Fibroblast of lung (primary cell): ENCODE measurements at regions not wholly inside any gene's neighbourhood (a gene's known extent, or its start where the extent isn't known, plus 50 kb on each side); places are given as distances from the start of the nearest gene placed in this dataset.
A peak's percentile ranks its signal among the peaks of the same experiment; 100 is the strongest.

Experiments
- DNase-seq, 2 donors: peaks; one replicate each; pipeline versions ENCODE4 v3.0.0 to v3.0.0-alpha.2; 2010; ENCODE audit warnings: low read depth in 2 of 2
- H2AFZ ChIP-seq: 2 replicates; pipeline ENCODE4 v1.5.1; 2012; ENCODE audit warnings: low read length, control low read depth, inconsistent platforms
- H3K27ac ChIP-seq: 2 replicates; pipeline ENCODE4 v1.5.1; 2011; ENCODE audit warnings: low read length, control low read depth; ENCODE audit not compliant: insufficient read depth
- H3K27me3 ChIP-seq: 2 replicates; pipeline ENCODE4 v1.5.1; 2011; ENCODE audit warnings: mild to moderate bottlenecking, low read length; ENCODE audit not compliant: control insufficient read depth, insufficient read depth
- H3K36me3 ChIP-seq: 2 replicates; pipeline ENCODE4 v1.5.1; 2011; ENCODE audit warnings: low read length; ENCODE audit not compliant: control insufficient read depth, insufficient read depth
- H3K4me1 ChIP-seq: 2 replicates; pipeline ENCODE4 v1.5.1; 2011; ENCODE audit warnings: low read length; ENCODE audit not compliant: control insufficient read depth, insufficient read depth; ENCODE audit errors: extremely low read depth
- H3K4me2 ChIP-seq: 2 replicates; pipeline ENCODE4 v1.5.1; 2011; ENCODE audit warnings: low read length, control low read depth; ENCODE audit not compliant: insufficient read depth; ENCODE audit errors: extremely low read depth
- H3K4me3 ChIP-seq, 4 experiments: fragments of 200-600 bp in 1 of 4; sonication (generic) in 1 of 4; replicated peaks in 1 of 4; 2 replicates each; pipeline ENCODE4 v1.5.1; 2011 to 2016; ENCODE audit warnings: low read length in 4 of 4, low read depth in 3 of 4, mild to moderate bottlenecking in 3 of 4, control low read depth in 2 of 4, inconsistent platforms in 1 of 4, mixed read lengths in 1 of 4; ENCODE audit not compliant: insufficient read depth in 1 of 4; ENCODE audit errors: control extremely low read depth in 1 of 4
- H3K79me2 ChIP-seq: 2 replicates; pipeline ENCODE4 v1.5.1; 2012; ENCODE audit warnings: mild to moderate bottlenecking, low read length, inconsistent platforms; ENCODE audit not compliant: control insufficient read depth, insufficient read depth
- H3K9ac ChIP-seq: 2 replicates; pipeline ENCODE4 v1.5.1; 2011; ENCODE audit warnings: mild to moderate bottlenecking, low read length, control low read depth; ENCODE audit not compliant: insufficient read depth
- H3K9me3 ChIP-seq: 2 replicates; pipeline ENCODE4 v1.5.1; 2012; ENCODE audit warnings: low read depth, low read length; ENCODE audit not compliant: control insufficient read depth, insufficient read depth
- H4K20me1 ChIP-seq: 2 replicates; pipeline ENCODE4 v1.5.1; 2011; ENCODE audit warnings: low read length; ENCODE audit not compliant: control insufficient read depth, insufficient read depth; ENCODE audit errors: extremely low read depth
- EZH2 ChIP-seq: IDR thresholded peaks from 2 replicates; pipeline ENCODE4 v1.5.1; 2012; ENCODE audit warnings: low read length, control low read depth, mild to moderate bottlenecking; ENCODE audit errors: missing control alignments
- TF ChIP-seq, protein P1 (sequence below), 2 donors: IDR thresholded peaks in 1 of 2; conservative IDR thresholded peaks in 1 of 2; 1 replicate in 1 of 2; 2 replicates in 1 of 2; pipeline ENCODE4 v1.5.1; 2011 to 2012; ENCODE audit warnings: low read length in 2 of 2, control low read depth in 1 of 2, inconsistent platforms in 1 of 2, low read depth in 1 of 2, mild to moderate bottlenecking in 1 of 2

- no peaks in the 10 kb centered on the region for H4K20me1 ChIP-seq
- peak in 1 of 2 donors; percentile 26 for DNase-seq
- no peak for TF ChIP-seq EZH2
- TF ChIP-seq, protein P1, sequence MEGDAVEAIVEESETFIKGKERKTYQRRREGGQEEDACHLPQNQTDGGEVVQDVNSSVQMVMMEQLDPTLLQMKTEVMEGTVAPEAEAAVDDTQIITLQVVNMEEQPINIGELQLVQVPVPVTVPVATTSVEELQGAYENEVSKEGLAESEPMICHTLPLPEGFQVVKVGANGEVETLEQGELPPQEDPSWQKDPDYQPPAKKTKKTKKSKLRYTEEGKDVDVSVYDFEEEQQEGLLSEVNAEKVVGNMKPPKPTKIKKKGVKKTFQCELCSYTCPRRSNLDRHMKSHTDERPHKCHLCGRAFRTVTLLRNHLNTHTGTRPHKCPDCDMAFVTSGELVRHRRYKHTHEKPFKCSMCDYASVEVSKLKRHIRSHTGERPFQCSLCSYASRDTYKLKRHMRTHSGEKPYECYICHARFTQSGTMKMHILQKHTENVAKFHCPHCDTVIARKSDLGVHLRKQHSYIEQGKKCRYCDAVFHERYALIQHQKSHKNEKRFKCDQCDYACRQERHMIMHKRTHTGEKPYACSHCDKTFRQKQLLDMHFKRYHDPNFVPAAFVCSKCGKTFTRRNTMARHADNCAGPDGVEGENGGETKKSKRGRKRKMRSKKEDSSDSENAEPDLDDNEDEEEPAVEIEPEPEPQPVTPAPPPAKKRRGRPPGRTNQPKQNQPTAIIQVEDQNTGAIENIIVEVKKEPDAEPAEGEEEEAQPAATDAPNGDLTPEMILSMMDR (conservative IDR thresholded peaks at IDR 0.05 in 1 of 2, IDR thresholded peaks at IDR 0.05 in 1 of 2; ENCODE audit: low read depth in 1 of 2, low read length in 2 of 2): no peak
- H3K4me3 ChIP-seq: no peak overlapping the region
- H3K9me3 ChIP-seq: no peaks in the 10 kb centered on the region
- no peak overlapping the region for H3K27ac ChIP-seq
- H2AFZ ChIP-seq: no peak overlapping the region
- H3K4me1 ChIP-seq: no peaks in the 10 kb centered on the region
- H3K4me2 ChIP-seq: no peak overlapping the region
- H3K36me3 ChIP-seq: no peaks in the 10 kb centered on the region
- no peaks in the 10 kb centered on the region for H3K79me2 ChIP-seq
- H3K27me3 ChIP-seq: no peaks in the 10 kb centered on the region
- no peak overlapping the region for H3K9ac ChIP-seq
These were observed 302.2 kb upstream of the DEPDC1 start for GRCh38 chr1:68799096-68799495.

- Histone ChIP-seq H3K9me3 (no peaks in the 10 kb centered on the region), H3K27ac (no peak overlapping the region), H3K36me3 (no peaks in the 10 kb centered on the region), H3K9ac (no peak overlapping the region), H3K79me2 (no peaks in the 10 kb centered on the region), H3K4me1 (no peaks in the 10 kb centered on the region), H3K4me3 (no peak overlapping the region), H4K20me1 (no peaks in the 10 kb centered on the region), H2AFZ (no peak overlapping the region), H3K27me3 (no peaks in the 10 kb centered on the region), H3K4me2 (no peak overlapping the region)
- DNase-seq: no peak
- TF ChIP-seq, protein P1 (conservative IDR thresholded peaks at IDR 0.05 in 1 of 2, IDR thresholded peaks at IDR 0.05 in 1 of 2; ENCODE audit: low read depth in 1 of 2, low read length in 2 of 2): no peak
- no peak for TF ChIP-seq EZH2
These were observed 303.3 kb upstream of the DEPDC1 start for GRCh38 chr1:68800182-68800581.

GRCh38 chr1:68801440-68801839, 304.6 kb upstream of the DEPDC1 start:
- no peaks in the 10 kb centered on the region for H3K27me3 ChIP-seq
- H4K20me1 ChIP-seq: no peaks in the 10 kb centered on the region
- no peaks in the 10 kb centered on the region for H3K4me1 ChIP-seq
- no peak for DNase-seq
- no peaks in the 10 kb centered on the region for H3K79me2 ChIP-seq
- H3K4me3 ChIP-seq: no peak overlapping the region
- no peak overlapping the region for H3K9ac ChIP-seq
- no peak overlapping the region for H2AFZ ChIP-seq
- H3K36me3 ChIP-seq: no peaks in the 10 kb centered on the region
- no peak overlapping the region for H3K27ac ChIP-seq
- H3K4me2 ChIP-seq: no peak overlapping the region
- H3K9me3 ChIP-seq: no peaks in the 10 kb centered on the region
- TF ChIP-seq, protein P1 (conservative IDR thresholded peaks at IDR 0.05 in 1 of 2, IDR thresholded peaks at IDR 0.05 in 1 of 2; ENCODE audit: low read depth in 1 of 2, low read length in 2 of 2): no peak
- TF ChIP-seq EZH2: no peak
